Loucy (cell line): ENCODE measurements at regions not wholly inside any gene's neighbourhood (a gene's known extent, or its start where the extent isn't known, plus 50 kb on each side); places are given as distances from the start of the nearest gene placed in this dataset.

Experiments
- H2AFZ ChIP-seq: fragments of 200-600 bp; sonication (generic); 2 replicates; pipeline ENCODE4 v1.6.0; 2016; ENCODE audit warnings: antibody characterized with exemption, mild to moderate bottlenecking, low read length, moderate library complexity
- H3F3A ChIP-seq: fragments of 200-600 bp; 2 replicates; pipeline ENCODE4 v1.6.0; 2016; ENCODE audit warnings: antibody characterized with exemption, low read depth, mild to moderate bottlenecking
- H3K27me3 ChIP-seq: fragments of 200-600 bp; sonication (generic); 2 replicates; pipeline ENCODE4 v1.6.1; 2014; ENCODE audit warnings: low read length, mild to moderate bottlenecking; ENCODE audit not compliant: insufficient read depth, poor library complexity, severe bottlenecking
- H3K36me3 ChIP-seq: fragments of 200-600 bp; sonication (generic); 2 replicates; pipeline ENCODE4 v1.6.1; 2016; ENCODE audit warnings: low read length; ENCODE audit not compliant: insufficient read depth
- H3K4me1 ChIP-seq: fragments of 200-600 bp; sonication (generic); 2 replicates; pipeline ENCODE4 v1.5.1; 2014; ENCODE audit warnings: low read length, mild to moderate bottlenecking; ENCODE audit not compliant: insufficient read depth, poor library complexity, severe bottlenecking
- H3K4me2 ChIP-seq: fragments of 200-600 bp; sonication (generic); 2 replicates; pipeline ENCODE4 v1.6.0; 2014; ENCODE audit warnings: antibody characterized with exemption, low read length, low read depth, mild to moderate bottlenecking; ENCODE audit not compliant: poor library complexity, severe bottlenecking
- H3K4me3 ChIP-seq: fragments of 200-600 bp; sonication (generic); 2 replicates; pipeline ENCODE4 v1.5.1; 2014; ENCODE audit warnings: low read length, mild to moderate bottlenecking, mixed read lengths; ENCODE audit not compliant: poor library complexity, severe bottlenecking
- H3K79me2 ChIP-seq: fragments of 200-600 bp; sonication (generic); 2 replicates; pipeline ENCODE4 v1.6.1; 2014; ENCODE audit warnings: low read length; ENCODE audit not compliant: insufficient read depth
- H3K9ac ChIP-seq: fragments of 200-600 bp; sonication (generic); 2 replicates; pipeline ENCODE4 v1.6.0; 2014; ENCODE audit warnings: mild to moderate bottlenecking, low read depth, low read length, moderate library complexity; ENCODE audit not compliant: poor library complexity, severe bottlenecking
- H3K9me2 ChIP-seq: fragments of 200-600 bp; sonication (generic); replicated peaks from 2 replicates; pipeline ENCODE4 v1.6.1; 2016; ENCODE audit warnings: low read depth, low read length, mixed read lengths
- H3K9me3 ChIP-seq: fragments of 200-600 bp; sonication (generic); 2 replicates; pipeline ENCODE4 v1.6.1; 2014; ENCODE audit warnings: mild to moderate bottlenecking, antibody characterized with exemption, low read length, low read depth; ENCODE audit not compliant: insufficient read depth
- H4K20me1 ChIP-seq: fragments of 200-600 bp; sonication (generic); 2 replicates; pipeline ENCODE4 v1.6.0; 2014; ENCODE audit warnings: antibody characterized with exemption, low read length, mild to moderate bottlenecking; ENCODE audit not compliant: insufficient read depth, poor library complexity, severe bottlenecking
- CTCF ChIP-seq: fragments of 200-600 bp; sonication (generic); conservative IDR thresholded peaks from 2 replicates; pipeline ENCODE4 v1.5.1; 2014; ENCODE audit warnings: mild to moderate bottlenecking, antibody characterized with exemption, low read length
- EZH2phosphoT487 ChIP-seq: fragments of 200-600 bp; IDR thresholded peaks from 2 replicates; pipeline ENCODE4 v1.6.1; 2018; ENCODE audit warnings: antibody characterized with exemption, mild to moderate bottlenecking, moderate library complexity, borderline replicate concordance

- Histone ChIP-seq H3K9me2 (no peaks in the 10 kb centered on the region), H3K4me2 (no peak overlapping the region), H3K4me1 (peaks cover 11% of the 10 kb centered on the region), H3F3A (no peaks in the 10 kb centered on the region), H3K79me2 (no peaks in the 10 kb centered on the region), H3K9me3 (peaks cover 4% of the 10 kb centered on the region; the same call in 1 of the 2 replicates), H4K20me1 (no peaks in the 10 kb centered on the region), H3K9ac (no peak overlapping the region), H3K36me3 (no peaks in the 10 kb centered on the region), H3K4me3 (no peak overlapping the region), H2AFZ (no peak overlapping the region), H3K27me3 (no peaks in the 10 kb centered on the region)
- TF ChIP-seq CTCF (no peak), EZH2phosphoT487 (no peak)
Measured at GRCh38 chr13:111025310-111025709, 89.8 kb upstream of the ARHGEF7 start.

GRCh38 chr13:111022886-111023285 is 92.2 kb upstream of the ARHGEF7 start:
- no peak overlapping the region for H3K4me2 ChIP-seq
- peaks cover 11% of the 10 kb centered on the region for H3K4me1 ChIP-seq
- no peaks in the 10 kb centered on the region for H3K79me2 ChIP-seq
- TF ChIP-seq CTCF (no peak), EZH2phosphoT487 (no peak)
- H3F3A ChIP-seq, result no peaks in the 10 kb centered on the region
- peaks cover 4% of the 10 kb centered on the region; the same call in 1 of the 2 replicates for H3K9me3 ChIP-seq
- H3K4me3 ChIP-seq, result no peak overlapping the region
- H3K36me3 ChIP-seq, result no peaks in the 10 kb centered on the region
- no peaks in the 10 kb centered on the region for H3K9me2 ChIP-seq
- H3K9ac ChIP-seq, result no peak overlapping the region
- H3K27me3 ChIP-seq, result no peaks in the 10 kb centered on the region
- no peaks in the 10 kb centered on the region for H4K20me1 ChIP-seq
- no peak overlapping the region for H2AFZ ChIP-seq

GRCh38 chr13:111022241-111022640 is 92.9 kb upstream of the ARHGEF7 start:
- Histone ChIP-seq H3K4me2 (no peak overlapping the region), H3K4me1 (peaks cover 11% of the 10 kb centered on the region), H3K27me3 (no peaks in the 10 kb centered on the region), H4K20me1 (no peaks in the 10 kb centered on the region), H3K79me2 (no peaks in the 10 kb centered on the region), H3K4me3 (no peak overlapping the region), H3K9ac (no peak overlapping the region), H3F3A (no peaks in the 10 kb centered on the region), H2AFZ (no peak overlapping the region), H3K9me3 (peaks cover 4% of the 10 kb centered on the region; the same call in 1 of the 2 replicates), H3K9me2 (no peaks in the 10 kb centered on the region), H3K36me3 (no peaks in the 10 kb centered on the region)
- TF ChIP-seq EZH2phosphoT487 (no peak), CTCF (no peak)
